Stimulated activated CD4-positive, alpha-beta T cell treated with anti-CD3 and anti-CD28 coated beads, Interleukin-1b, Interleukin-23, amount 100 ng/mL, for 48 hours (primary cell): ENCODE measurements at regions not wholly inside any gene's neighbourhood (a gene's known extent, or its start where the extent isn't known, plus 50 kb on each side); places are given as distances from the start of the nearest gene placed in this dataset.
"Not testable (repeated sequence)": the region's sequence is repeated elsewhere in the genome, so short reads cannot be mapped to it uniquely, and the experiment has no call there.

ENCODE experiments used
- DNase-seq: peaks from one replicate; pipeline ENCODE4 v3.0.0-alpha.2; 2020

GRCh38 chr13:79966059-79966458, 374.9 kb downstream of the SPRY2 start:
- no peak for DNase-seq

- no peak for DNase-seq
These were observed 394.4 kb downstream of the SPRY2 start for GRCh38 chr13:79946556-79946955.

GRCh38 chr13:79943346-79944023, 397.4 kb downstream of the SPRY2 start:
- DNase-seq: no peak

DNA sequence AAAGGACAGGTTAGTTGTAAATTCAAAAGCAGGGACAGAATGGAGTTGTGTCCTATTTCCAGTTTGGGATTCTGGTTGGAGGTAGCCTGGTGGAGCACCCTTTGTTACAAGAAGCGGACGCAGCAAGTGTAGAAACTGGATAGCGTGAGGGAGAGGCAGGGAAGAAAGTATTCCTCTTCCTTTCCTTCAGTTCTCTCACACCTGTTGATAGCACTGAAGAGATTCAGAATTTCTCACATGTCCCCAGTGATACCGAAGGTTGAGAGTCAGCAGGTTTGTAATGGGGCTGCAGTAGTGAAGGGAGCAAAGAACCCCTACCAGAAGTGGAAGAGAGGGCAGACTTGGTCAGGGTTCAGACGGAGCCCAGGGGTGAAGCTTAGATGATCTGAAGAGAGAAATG, 399.2 kb downstream of the SPRY2 start:
- no peak for DNase-seq

GRCh38 chr13:79939689-79940088, 401.2 kb downstream of the SPRY2 start:
- no peak for DNase-seq

DNA sequence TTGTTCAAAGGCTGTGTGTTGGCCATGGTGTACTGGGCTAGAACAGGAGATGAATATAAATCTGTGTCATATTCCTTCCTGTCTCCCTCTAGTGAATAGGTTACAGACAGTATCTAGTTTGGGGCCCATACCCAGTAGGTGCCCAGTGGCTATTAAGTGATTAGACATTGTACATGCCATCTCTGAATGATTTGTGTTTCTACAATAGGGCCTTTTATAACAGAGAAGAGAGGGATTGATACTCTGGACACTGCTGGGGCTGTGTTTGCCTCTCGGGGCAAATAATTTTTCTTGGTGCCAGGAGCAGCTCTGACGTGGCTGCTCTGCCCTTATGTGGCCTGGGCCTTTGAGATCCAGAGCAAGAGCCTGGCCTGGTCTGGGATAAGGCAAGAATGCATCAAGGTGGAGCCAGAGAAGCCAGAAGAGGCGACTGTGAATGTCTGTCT, 403.1 kb downstream of the SPRY2 start:
- no peak for DNase-seq

DNA sequence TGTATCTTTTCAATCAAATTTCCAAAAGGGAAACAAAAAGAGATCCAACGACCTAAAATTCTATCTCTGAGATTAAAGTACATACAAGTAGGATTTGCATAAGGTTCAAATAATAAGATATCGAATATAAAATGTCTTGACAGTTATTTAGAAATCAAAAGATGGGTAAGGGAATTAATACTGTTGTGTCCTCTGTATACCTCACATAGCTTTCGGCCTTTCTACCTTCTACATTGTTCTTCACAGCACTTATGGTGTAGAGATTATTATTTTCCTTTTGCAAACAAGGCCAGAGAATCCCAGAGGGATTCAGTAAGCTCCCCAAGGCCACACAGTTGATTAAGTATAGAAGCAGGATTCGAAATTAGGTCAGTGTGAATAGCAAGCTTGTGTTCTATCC, 403.6 kb downstream of the SPRY2 start:
- no peak for DNase-seq

DNA sequence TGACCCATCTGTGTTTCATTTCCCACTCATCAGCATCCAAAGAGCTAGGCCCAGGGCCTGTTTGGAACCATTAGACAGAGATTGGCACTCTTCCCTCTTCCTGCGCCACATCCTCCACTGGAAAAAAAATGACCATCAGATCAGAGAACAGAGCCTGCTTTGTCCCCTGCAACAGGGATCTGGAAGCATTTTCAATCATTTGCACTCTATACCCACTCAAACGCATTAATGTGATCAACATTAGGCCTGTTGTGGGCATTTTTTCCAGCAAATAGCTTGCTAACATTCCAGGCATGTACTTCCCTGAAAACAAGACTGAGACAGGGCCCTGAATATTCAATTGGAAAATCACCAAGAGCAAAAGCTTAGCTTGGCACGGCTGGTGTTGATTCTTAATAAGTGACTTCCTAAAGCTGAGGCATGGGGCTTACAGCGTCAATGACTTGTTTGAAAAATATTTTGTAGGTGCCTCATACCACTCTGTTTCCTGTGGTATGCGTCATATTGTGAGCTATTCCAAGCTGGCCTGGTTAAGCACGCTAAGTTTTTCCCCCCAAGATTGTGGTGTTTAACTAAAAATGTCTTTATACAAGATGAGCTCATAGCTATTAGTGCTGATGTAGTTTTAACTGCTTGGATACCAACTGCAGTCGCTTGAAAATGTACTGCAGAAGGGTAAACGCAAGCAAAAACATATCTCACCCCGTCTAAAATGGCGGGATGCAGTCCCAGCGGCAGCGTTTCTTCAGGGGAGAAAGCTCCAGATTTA, 404.4 kb downstream of the SPRY2 start:
- no peak for DNase-seq

DNA sequence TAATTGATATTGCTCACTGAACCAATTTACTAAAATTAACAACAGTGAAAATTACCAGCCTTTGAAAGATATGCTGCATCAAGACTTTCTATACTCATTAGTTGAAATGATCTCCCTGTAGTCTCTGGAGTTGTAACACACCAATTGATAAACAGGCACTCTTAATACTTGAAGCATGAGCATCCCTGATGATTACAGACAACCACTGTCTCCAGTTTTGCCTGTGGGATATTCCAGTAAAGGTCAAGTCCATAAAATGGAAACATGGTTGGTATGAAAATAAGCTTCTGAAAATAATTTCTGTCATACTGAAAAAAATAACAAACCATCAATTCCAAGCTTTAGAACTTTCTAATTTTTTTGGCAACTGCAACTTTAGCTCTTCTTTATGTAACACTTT, 405.8 kb downstream of the SPRY2 start:
- DNase-seq: no peak

- no peak for DNase-seq
These were observed 407.5 kb downstream of the SPRY2 start for GRCh38 chr13:79933389-79933788.

GRCh38 chr13:79932556-79932955, 408.4 kb downstream of the SPRY2 start:
- DNase-seq: no peak

DNA sequence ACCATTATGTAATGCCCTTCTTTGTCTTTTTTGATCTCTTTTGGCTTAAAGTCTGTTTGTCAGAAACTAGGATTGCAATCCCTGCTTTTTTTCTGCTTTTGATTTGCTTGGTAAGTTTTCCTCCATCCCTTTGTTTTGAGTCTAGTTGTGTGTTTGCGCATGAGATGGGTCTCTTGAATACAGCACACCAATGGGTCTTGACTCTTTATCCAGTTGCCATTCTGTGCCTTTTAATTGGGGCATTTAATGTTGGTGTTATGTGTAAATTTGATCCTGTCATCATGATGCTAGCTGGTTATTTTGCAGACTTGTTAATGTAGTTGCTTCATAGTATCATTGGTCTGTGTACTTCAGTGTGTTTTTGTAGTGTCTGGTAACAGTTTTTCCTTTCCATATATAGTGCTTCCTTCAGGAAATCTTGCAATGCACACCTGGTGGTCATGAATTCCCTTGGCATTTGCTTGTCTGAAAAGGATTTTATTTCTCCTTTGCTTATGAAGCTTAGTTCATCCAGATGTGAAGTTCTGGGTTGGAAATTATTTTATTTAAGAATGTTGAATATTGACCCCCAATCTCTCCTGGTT, 416.9 kb downstream of the SPRY2 start:
- not testable (repeated sequence) for DNase-seq

- DNase-seq: no peak
These were observed 421.8 kb downstream of the SPRY2 start for GRCh38 chr13:79919091-79919490.

GRCh38 chr13:79918620-79919019, 422.3 kb downstream of the SPRY2 start:
- DNase-seq: no peak

DNA sequence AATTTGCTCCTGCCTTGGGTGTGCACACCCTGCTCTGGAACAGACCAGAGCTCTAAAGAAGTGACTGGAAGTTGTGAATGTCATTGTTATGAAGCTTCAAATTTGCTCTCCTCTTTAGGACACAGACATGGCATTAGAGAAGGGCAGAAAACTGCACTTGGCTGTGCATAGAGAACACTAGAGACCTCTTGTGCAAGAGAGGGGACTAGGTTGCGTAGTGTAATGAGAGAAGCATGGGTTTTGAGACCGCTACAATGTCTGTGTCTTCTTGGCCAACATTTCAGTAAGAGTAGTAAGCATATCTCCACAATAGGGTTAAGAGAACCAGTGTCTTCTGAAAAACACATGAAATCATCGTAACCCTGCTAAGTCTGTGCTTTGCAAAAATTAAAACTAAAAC, 423.3 kb downstream of the SPRY2 start:
- no peak for DNase-seq

GRCh38 chr13:79915114-79915811, 425.7 kb downstream of the SPRY2 start:
- DNase-seq: no peak

DNA sequence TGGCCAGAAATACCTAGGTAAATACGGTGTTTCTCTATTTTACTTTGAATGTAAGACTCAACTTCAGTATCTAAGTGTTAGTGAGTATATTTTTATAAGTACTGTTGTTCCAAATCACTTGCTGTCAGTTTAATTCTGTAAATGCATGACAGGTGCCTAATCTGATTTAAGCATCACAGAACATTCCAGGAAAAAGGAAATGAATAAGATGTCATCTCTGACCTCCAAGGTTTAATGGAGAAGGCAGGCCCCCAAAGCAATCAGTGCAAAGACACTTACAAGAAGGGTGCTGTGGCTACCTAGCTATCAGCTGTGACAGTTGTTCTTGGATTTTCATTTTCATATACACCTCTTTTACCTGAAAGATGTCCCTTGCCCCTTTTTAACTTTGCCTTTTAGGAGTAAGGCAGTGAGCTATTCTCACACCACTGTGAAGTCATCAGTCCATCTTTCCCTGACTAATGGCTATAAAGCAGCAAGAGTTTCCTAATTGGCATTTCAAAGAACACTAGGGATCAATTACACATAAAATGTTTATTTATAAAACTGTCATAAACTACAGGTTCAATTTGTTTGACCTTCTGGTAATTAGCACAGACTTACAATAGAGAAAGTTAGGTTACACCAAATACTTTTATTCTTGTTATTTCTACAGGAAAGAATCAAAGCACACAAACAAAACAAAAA, 427.6 kb downstream of the SPRY2 start:
- no peak for DNase-seq

DNA sequence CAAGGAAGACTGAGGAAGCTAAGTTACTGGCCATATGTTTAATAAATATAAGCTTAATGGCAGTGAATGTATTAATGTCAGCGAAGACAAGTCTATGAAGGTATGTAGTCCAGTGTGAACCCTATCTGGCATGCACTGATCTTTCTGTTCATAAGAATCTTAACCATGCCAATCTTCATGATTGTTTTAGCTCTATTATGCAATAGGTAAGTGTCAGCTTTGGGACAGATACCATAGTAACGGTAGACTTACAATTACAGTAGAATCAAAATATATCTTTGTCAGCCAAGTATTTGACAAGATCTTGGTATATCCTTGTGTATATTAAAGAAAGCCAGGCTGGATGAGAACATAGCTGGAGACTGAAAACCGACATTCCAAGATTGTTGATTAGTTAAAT, 428.5 kb downstream of the SPRY2 start:
- no peak for DNase-seq

GRCh38 chr13:79910875-79911540, 429.9 kb downstream of the SPRY2 start:
- DNase-seq: no peak

GRCh38 chr13:79909644-79910043, 428.7 kb downstream of the NDFIP2 start:
- DNase-seq: no peak

DNA sequence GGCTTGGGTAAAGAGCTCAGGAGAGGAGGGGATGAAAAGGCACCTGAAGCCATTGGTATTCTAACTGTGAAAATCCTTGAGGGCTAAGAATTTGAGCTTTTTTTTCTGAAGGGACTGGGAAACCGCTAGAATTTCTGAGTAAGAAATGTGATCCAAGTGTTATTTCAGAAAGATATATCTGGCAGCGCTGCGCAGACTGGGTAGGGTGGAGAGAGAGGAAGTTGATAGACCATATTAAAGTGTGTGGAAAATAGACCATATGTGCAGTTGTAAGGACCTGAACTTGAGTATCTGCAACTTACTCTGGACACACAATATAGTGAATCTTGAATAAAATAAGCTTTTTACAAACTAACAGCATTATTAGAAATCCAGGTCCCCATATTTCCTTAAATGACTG, 427.4 kb downstream of the NDFIP2 start:
- no peak for DNase-seq

- DNase-seq: no peak
These were observed 426.6 kb downstream of the NDFIP2 start for GRCh38 chr13:79907527-79907926.
